SK-N-SH (cell line): ENCODE measurements at regions not wholly inside any gene's neighbourhood (a gene's known extent, or its start where the extent isn't known, plus 50 kb on each side); places are given as distances from the start of the nearest gene placed in this dataset.

Experiments
- CHD2 ChIP-seq: fragments of 150-350 bp; IDR thresholded peaks from 2 replicates; pipeline ENCODE4 v1.6.1; 2018; ENCODE audit warnings: low read length; ENCODE audit not compliant: partially characterized antibody
- EZH2phosphoT487 ChIP-seq: fragments of 200-600 bp; sonication (generic); IDR thresholded peaks from 2 replicates; pipeline ENCODE4 v1.6.1; 2017; ENCODE audit warnings: low read depth, mixed run types, mild to moderate bottlenecking, antibody characterized with exemption, moderate library complexity, borderline replicate concordance
- FOXJ3 ChIP-seq: sonication (generic); formaldehyde crosslinking; IDR thresholded peaks from 2 replicates; pipeline ENCODE4 v1.5.1; 2020; ENCODE audit warnings: mild to moderate bottlenecking, missing genetic modification reagents
- JUND ChIP-seq: IDR thresholded peaks from 2 replicates; pipeline ENCODE4 v1.4.0; 2012
- MXI1 ChIP-seq: IDR thresholded peaks from 2 replicates; pipeline ENCODE4 v1.6.1; 2012; ENCODE audit warnings: mild to moderate bottlenecking, low read depth, low read length, improper control_type of control experiment
- NRF1 ChIP-seq: IDR thresholded peaks from 2 replicates; pipeline ENCODE4 v1.6.1; 2012; ENCODE audit warnings: low read depth, mild to moderate bottlenecking, low read length
- POLR2AphosphoS5 ChIP-seq: IDR thresholded peaks from 2 replicates; pipeline ENCODE4 v1.6.1; 2012; ENCODE audit warnings: low read depth, low read length
- RCOR1 ChIP-seq: fragments of 150-350 bp; IDR thresholded peaks from 2 replicates; pipeline ENCODE4 v1.6.1; 2017; ENCODE audit warnings: antibody characterized with exemption, low read length
- RFX5 ChIP-seq: IDR thresholded peaks from 2 replicates; pipeline ENCODE4 v1.6.1; 2012; ENCODE audit warnings: mild to moderate bottlenecking, improper control_type of control experiment, low read length
- TF ChIP-seq, protein P1 (sequence below): fragments of 200-600 bp; sonication (generic); IDR thresholded peaks from 2 replicates; pipeline ENCODE4 v1.6.1; 2017; ENCODE audit warnings: antibody characterized with exemption, mild to moderate bottlenecking, moderate library complexity
- TF ChIP-seq, protein P2 (sequence below): IDR thresholded peaks from 2 replicates; pipeline ENCODE4 v1.4.0; 2012; ENCODE audit warnings: low read depth
- TF ChIP-seq, protein P3 (sequence below): fragments of 150-350 bp; IDR thresholded peaks from 2 replicates; pipeline ENCODE4 v1.6.1; 2017; ENCODE audit warnings: antibody characterized with exemption, low read length, low read depth, borderline replicate concordance
- TF ChIP-seq, protein P4 (sequence below): IDR thresholded peaks from 2 replicates; pipeline ENCODE4; 2012

DNA sequence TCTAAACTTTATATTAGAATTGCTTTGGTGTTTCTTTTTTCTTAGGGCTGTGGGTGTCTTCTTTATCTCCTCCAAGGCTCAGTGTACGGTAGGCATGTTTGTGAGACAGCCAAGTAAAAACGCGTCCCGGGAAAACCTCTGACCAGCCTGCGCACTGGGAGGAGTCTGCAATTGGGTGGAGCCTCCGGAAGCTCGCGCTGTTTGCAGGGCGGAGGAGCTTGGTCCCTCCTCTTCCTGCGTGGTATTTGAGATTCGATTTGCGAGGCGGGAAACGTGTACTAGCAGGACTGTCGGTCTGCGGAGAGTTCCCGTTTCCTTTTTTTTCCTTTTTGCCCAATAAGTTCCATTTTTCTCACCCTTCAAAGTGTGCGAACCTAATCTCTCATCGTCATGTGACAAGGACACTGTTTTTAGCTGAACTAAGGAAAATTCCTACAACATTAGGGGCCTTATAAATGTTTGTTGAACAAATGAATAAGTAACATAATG is 182.1 kb upstream of the OTX2 start:
- peak; percentile 85 for TF ChIP-seq CHD2
- peak; percentile 65 for TF ChIP-seq NRF1
- TF ChIP-seq, protein P1, sequence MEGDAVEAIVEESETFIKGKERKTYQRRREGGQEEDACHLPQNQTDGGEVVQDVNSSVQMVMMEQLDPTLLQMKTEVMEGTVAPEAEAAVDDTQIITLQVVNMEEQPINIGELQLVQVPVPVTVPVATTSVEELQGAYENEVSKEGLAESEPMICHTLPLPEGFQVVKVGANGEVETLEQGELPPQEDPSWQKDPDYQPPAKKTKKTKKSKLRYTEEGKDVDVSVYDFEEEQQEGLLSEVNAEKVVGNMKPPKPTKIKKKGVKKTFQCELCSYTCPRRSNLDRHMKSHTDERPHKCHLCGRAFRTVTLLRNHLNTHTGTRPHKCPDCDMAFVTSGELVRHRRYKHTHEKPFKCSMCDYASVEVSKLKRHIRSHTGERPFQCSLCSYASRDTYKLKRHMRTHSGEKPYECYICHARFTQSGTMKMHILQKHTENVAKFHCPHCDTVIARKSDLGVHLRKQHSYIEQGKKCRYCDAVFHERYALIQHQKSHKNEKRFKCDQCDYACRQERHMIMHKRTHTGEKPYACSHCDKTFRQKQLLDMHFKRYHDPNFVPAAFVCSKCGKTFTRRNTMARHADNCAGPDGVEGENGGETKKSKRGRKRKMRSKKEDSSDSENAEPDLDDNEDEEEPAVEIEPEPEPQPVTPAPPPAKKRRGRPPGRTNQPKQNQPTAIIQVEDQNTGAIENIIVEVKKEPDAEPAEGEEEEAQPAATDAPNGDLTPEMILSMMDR: no peak
- TF ChIP-seq, protein P2, sequence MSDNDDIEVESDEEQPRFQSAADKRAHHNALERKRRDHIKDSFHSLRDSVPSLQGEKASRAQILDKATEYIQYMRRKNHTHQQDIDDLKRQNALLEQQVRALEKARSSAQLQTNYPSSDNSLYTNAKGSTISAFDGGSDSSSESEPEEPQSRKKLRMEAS: peak; percentile 64
- TF ChIP-seq, protein P3, sequence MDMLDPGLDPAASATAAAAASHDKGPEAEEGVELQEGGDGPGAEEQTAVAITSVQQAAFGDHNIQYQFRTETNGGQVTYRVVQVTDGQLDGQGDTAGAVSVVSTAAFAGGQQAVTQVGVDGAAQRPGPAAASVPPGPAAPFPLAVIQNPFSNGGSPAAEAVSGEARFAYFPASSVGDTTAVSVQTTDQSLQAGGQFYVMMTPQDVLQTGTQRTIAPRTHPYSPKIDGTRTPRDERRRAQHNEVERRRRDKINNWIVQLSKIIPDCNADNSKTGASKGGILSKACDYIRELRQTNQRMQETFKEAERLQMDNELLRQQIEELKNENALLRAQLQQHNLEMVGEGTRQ: no peak
- no peak for TF ChIP-seq RFX5
- TF ChIP-seq JUND: no peak
- TF ChIP-seq RCOR1: no peak
- no peak for TF ChIP-seq FOXJ3 (CRISPR knock-in tag)
- TF ChIP-seq MXI1: no peak
- no peak for TF ChIP-seq POLR2AphosphoS5
- no peak for TF ChIP-seq EZH2phosphoT487
- TF ChIP-seq, protein P4, sequence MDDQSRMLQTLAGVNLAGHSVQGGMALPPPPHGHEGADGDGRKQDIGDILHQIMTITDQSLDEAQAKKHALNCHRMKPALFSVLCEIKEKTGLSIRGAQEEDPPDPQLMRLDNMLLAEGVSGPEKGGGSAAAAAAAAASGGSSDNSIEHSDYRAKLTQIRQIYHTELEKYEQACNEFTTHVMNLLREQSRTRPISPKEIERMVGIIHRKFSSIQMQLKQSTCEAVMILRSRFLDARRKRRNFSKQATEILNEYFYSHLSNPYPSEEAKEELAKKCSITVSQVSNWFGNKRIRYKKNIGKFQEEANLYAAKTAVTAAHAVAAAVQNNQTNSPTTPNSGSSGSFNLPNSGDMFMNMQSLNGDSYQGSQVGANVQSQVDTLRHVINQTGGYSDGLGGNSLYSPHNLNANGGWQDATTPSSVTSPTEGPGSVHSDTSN: no peak
